ENCODE measurements at regions not wholly inside any gene's neighbourhood (a gene's known extent, or its start where the extent isn't known, plus 50 kb on each side); places are given as distances from the start of the nearest gene placed in this dataset.

- in situ Hi-C loops (cut with MboI; ENCODE audit: low sequenced_read_pairs in 4 of 4) (loop anchor here in 1 of 4 donors (25.0 kb wide), 1 partner anchor 513 kb away; no protein-coding TSS in a partner anchor), intact Hi-C loops (cut with DNase I; ENCODE audit: low total_unique reads) (loop anchor here (10.0 kb wide), 1 partner anchor 270 kb away; no protein-coding TSS in a partner anchor)
- no peaks in the 10 kb centered on the region for H3K36me3 ChIP-seq
- no peaks in the 10 kb centered on the region for H3K27me3 ChIP-seq
- no peak overlapping the region for H3K27ac ChIP-seq
- TF ChIP-seq POLR2A (IDR thresholded peaks at IDR 0.05) (no peak), CTCF (IDR thresholded peaks at IDR 0.05 in 4 of 5, conservative IDR thresholded peaks at IDR 0.05 in 1 of 5) (no peak)
- ATAC-seq = no peak
- no peak overlapping the region for H3K4me3 ChIP-seq
- H3K9me3 ChIP-seq = no peaks in the 10 kb centered on the region
- no peak for DNase-seq
- H3K4me1 ChIP-seq = no peaks in the 10 kb centered on the region
These were observed 55.0 kb upstream of the DACT2 start for GRCh38 chr6:168374541-168375071.

GRCh38 chr6:168376120-168376519 lies 56.5 kb upstream of the DACT2 start:
- Histone ChIP-seq H3K4me3 (no peak overlapping the region), H3K9me3 (no peaks in the 10 kb centered on the region), H3K27me3 (no peaks in the 10 kb centered on the region), H3K27ac (no peak overlapping the region), H3K36me3 (no peaks in the 10 kb centered on the region), H3K4me1 (no peaks in the 10 kb centered on the region)
- intact Hi-C loops (cut with DNase I; ENCODE audit: low total_unique reads) (loop anchor here (10.0 kb wide), 1 partner anchor 269 kb away; no protein-coding TSS in a partner anchor), in situ Hi-C loops (cut with MboI; ENCODE audit: low sequenced_read_pairs in 4 of 4) (no loop called here)
- no peak for TF ChIP-seq POLR2A (IDR thresholded peaks at IDR 0.05)
- TF ChIP-seq CTCF (IDR thresholded peaks at IDR 0.05 in 4 of 5, conservative IDR thresholded peaks at IDR 0.05 in 1 of 5) = no peak
- ATAC-seq (no peak), DNase-seq (no peak)

GRCh38 chr6:168376811-168377483 lies 57.4 kb upstream of the DACT2 start:
- no peak for DNase-seq
- intact Hi-C loops (cut with DNase I; ENCODE audit: low total_unique reads) (loop anchor here (10.0 kb wide), 1 partner anchor 268 kb away; no protein-coding TSS in a partner anchor), in situ Hi-C loops (cut with MboI; ENCODE audit: low sequenced_read_pairs in 4 of 4) (no loop called here)
- Histone ChIP-seq H3K27me3 (no peaks in the 10 kb centered on the region), H3K4me3 (no peak overlapping the region), H3K4me1 (no peaks in the 10 kb centered on the region), H3K36me3 (no peaks in the 10 kb centered on the region), H3K27ac (peak overlapping the region in 1 of 4 donors; percentile 38), H3K9me3 (no peaks in the 10 kb centered on the region)
- no peak for ATAC-seq
- TF ChIP-seq POLR2A (IDR thresholded peaks at IDR 0.05) (no peak), CTCF (IDR thresholded peaks at IDR 0.05 in 4 of 5, conservative IDR thresholded peaks at IDR 0.05 in 1 of 5) (no peak)

- Histone ChIP-seq H3K9me3 (no peaks in the 10 kb centered on the region), H3K4me3 (no peak overlapping the region), H3K27me3 (no peaks in the 10 kb centered on the region), H3K36me3 (no peaks in the 10 kb centered on the region), H3K27ac (peak overlapping the region; percentile 12 to 41 (median 26)), H3K4me1 (no peaks in the 10 kb centered on the region)
- ATAC-seq (peak; percentile 36 to 62), DNase-seq (peak in 1 of 2 donors; percentile 55)
- TF ChIP-seq CTCF (IDR thresholded peaks at IDR 0.05 in 4 of 5, conservative IDR thresholded peaks at IDR 0.05 in 1 of 5) (no peak), POLR2A (IDR thresholded peaks at IDR 0.05) (no peak)
- in situ Hi-C loops (cut with MboI; ENCODE audit: low sequenced_read_pairs in 4 of 4) = no loop called here
- intact Hi-C loops (cut with DNase I; ENCODE audit: low total_unique reads) = loop anchor here (10.0 kb wide), 1 partner anchor 267 kb away; no protein-coding TSS in a partner anchor
These were observed 57.9 kb upstream of the DACT2 start for GRCh38 chr6:168377484-168377855.

All from gastrocnemius medialis (tissue), 4 donors.